H1 (cell line): ENCODE measurements at regions not wholly inside any gene's neighbourhood (a gene's known extent, or its start where the extent isn't known, plus 50 kb on each side); places are given as distances from the start of the nearest gene placed in this dataset.

Source experiments
- CTCF ChIP-seq, 3 experiments: IDR thresholded peaks; 1 replicate in 2 of 3; 2 replicates in 1 of 3; pipeline versions ENCODE4 v1.5.1 to v1.6.1; 2011; ENCODE audit warnings: low read length in 3 of 3, mild to moderate bottlenecking in 3 of 3, inconsistent platforms in 2 of 3, low read depth in 1 of 3, moderate library complexity in 1 of 3; ENCODE audit not compliant: insufficient read depth in 1 of 3; ENCODE audit errors: control extremely low read depth in 1 of 3
- KDM1A ChIP-seq: fragments of 200-600, 300-600 bp; sonication (generic); IDR thresholded peaks from 2 replicates; pipeline ENCODE4 v1.7.1; 2016; ENCODE audit warnings: mild to moderate bottlenecking, low read length, borderline replicate concordance
- TAF1 ChIP-seq: IDR thresholded peaks from 2 replicates; pipeline ENCODE4 v1.6.1; 2011; ENCODE audit warnings: mild to moderate bottlenecking, low read depth, low read length
- TF ChIP-seq, protein P1 (sequence below): IDR thresholded peaks from 2 replicates; pipeline ENCODE4 v1.6.1; 2012; ENCODE audit warnings: low read length, inconsistent platforms

GRCh38 chr3:10619989-10620832 lies 114.8 kb upstream of the ATP2B2 start:
- peak in 1 of 3 experiments; percentile 22; a peak in 1 of 4 replicates for TF ChIP-seq CTCF (IDR thresholded peaks at IDR 0.05; ENCODE audit: control extremely low read depth in 1 of 3, insufficient read depth in 1 of 3, low read depth in 1 of 3, low read length in 3 of 3)
- TF ChIP-seq TAF1 = no peak
- TF ChIP-seq, protein P1, sequence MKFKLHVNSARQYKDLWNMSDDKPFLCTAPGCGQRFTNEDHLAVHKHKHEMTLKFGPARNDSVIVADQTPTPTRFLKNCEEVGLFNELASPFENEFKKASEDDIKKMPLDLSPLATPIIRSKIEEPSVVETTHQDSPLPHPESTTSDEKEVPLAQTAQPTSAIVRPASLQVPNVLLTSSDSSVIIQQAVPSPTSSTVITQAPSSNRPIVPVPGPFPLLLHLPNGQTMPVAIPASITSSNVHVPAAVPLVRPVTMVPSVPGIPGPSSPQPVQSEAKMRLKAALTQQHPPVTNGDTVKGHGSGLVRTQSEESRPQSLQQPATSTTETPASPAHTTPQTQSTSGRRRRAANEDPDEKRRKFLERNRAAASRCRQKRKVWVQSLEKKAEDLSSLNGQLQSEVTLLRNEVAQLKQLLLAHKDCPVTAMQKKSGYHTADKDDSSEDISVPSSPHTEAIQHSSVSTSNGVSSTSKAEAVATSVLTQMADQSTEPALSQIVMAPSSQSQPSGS = no peak
- no peak for TF ChIP-seq KDM1A
